Esophagus (tissue), 2 donors: ENCODE measurements at regions not wholly inside any gene's neighbourhood (a gene's known extent, or its start where the extent isn't known, plus 50 kb on each side); places are given as distances from the start of the nearest gene placed in this dataset.

Experiments used
- H3K27ac ChIP-seq, 2 donors: one replicate each; pipeline ENCODE4 v1.5.1; 2013; ENCODE audit warnings: low read depth in 2 of 2, mild to moderate bottlenecking in 2 of 2, inconsistent platforms in 1 of 2, low read length in 1 of 2, moderate library complexity in 1 of 2
- H3K27me3 ChIP-seq, 2 donors: one replicate each; pipeline ENCODE4 v1.6.1; 2013; ENCODE audit warnings: low read length in 2 of 2, control low read depth in 1 of 2, mild to moderate bottlenecking in 1 of 2; ENCODE audit not compliant: insufficient read depth in 2 of 2, control insufficient read depth in 1 of 2
- H3K36me3 ChIP-seq, 2 donors: one replicate each; pipeline ENCODE4 v1.6.1; 2013; ENCODE audit warnings: low read length in 1 of 2; ENCODE audit not compliant: control insufficient read depth in 2 of 2, insufficient read depth in 2 of 2
- H3K4me1 ChIP-seq, 2 donors: one replicate each; pipeline ENCODE4 v1.6.1; 2013; ENCODE audit warnings: low read length in 1 of 2; ENCODE audit not compliant: control insufficient read depth in 2 of 2, insufficient read depth in 2 of 2
- H3K4me3 ChIP-seq, 2 donors: one replicate each; pipeline ENCODE4 v1.5.1; 2013; ENCODE audit warnings: low read length in 2 of 2, mild to moderate bottlenecking in 2 of 2, low read depth in 1 of 2, moderate library complexity in 1 of 2
- H3K9me3 ChIP-seq, 2 donors: one replicate each; pipeline ENCODE4 v1.6.1; 2013; ENCODE audit warnings: mild to moderate bottlenecking in 2 of 2, low read depth in 1 of 2, low read length in 1 of 2, moderate library complexity in 1 of 2; ENCODE audit not compliant: control insufficient read depth in 2 of 2, insufficient read depth in 1 of 2
- WGBS, 2 donors: extraction: QIAGEN DNeasy Blood & Tissue Kit; methylation state at CpG; one replicate each; pipeline ENCODE4 v1.1.7; 2013; 5-methylcytosine and 5-hydroxymethylcytosine counted together
- donor health status: healthy with polysubstance abuse.
- donor health status: Bipolar disorder and iron deficiency.

GRCh38 chr6:92024881-92025280, 1394.5 kb downstream of the EPHA7 start:
- WGBS, 2 donors = 40 to 41% methylated on average over 2 of the region's 2 CpGs
- H3K27ac ChIP-seq = no peak overlapping the region
- H3K36me3 ChIP-seq = no peaks in the 10 kb centered on the region
- H3K27me3 ChIP-seq = no peaks in the 10 kb centered on the region
- H3K9me3 ChIP-seq = no peaks in the 10 kb centered on the region
- no peak overlapping the region for H3K4me3 ChIP-seq
- H3K4me1 ChIP-seq = no peaks in the 10 kb centered on the region

DNA sequence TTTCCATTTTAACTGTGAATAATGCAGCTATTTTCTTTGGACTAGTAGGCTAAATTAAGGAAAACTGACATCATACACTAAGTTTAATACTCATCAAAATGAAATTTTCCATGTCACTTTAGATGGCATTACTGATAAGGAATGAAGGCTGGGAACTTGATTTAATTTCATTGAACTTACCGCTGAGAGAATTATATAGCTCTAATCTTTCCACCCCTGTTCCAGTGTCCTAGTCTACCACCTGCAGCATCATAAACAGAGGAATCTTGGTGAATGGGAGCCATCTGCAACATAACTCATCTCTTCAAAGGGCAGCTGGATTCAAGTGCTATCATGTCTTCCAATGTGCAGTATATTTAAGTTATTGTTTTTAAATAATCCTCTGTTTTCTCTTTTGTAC, 1395.2 kb downstream of the EPHA7 start:
- Histone ChIP-seq H3K36me3 (no peaks in the 10 kb centered on the region), H3K4me3 (no peak overlapping the region), H3K4me1 (no peaks in the 10 kb centered on the region), H3K27me3 (no peaks in the 10 kb centered on the region), H3K9me3 (no peaks in the 10 kb centered on the region), H3K27ac (no peak overlapping the region)
- 56 to 78% methylated on average over 1 of the region's 1 CpG for WGBS, 2 donors

GRCh38 chr6:92023410-92023966, 1395.9 kb downstream of the EPHA7 start:
- WGBS, 2 donors = 72 to 81% methylated on average over 2 of the region's 2 CpGs

GRCh38 chr6:92011681-92012245, 1407.6 kb downstream of the EPHA7 start:
- H3K4me3 ChIP-seq = no peak overlapping the region
- WGBS, 2 donors = 97% methylated on average over 29 of the region's 29 CpGs

More at GRCh38 chr6:92023410-92023966, 1395.9 kb downstream of the EPHA7 start:
- no peak overlapping the region for H3K4me3 ChIP-seq
- H3K9me3 ChIP-seq = no peaks in the 10 kb centered on the region
- no peaks in the 10 kb centered on the region for H3K36me3 ChIP-seq
- no peaks in the 10 kb centered on the region for H3K4me1 ChIP-seq
- no peak overlapping the region for H3K27ac ChIP-seq
- no peaks in the 10 kb centered on the region for H3K27me3 ChIP-seq

DNA sequence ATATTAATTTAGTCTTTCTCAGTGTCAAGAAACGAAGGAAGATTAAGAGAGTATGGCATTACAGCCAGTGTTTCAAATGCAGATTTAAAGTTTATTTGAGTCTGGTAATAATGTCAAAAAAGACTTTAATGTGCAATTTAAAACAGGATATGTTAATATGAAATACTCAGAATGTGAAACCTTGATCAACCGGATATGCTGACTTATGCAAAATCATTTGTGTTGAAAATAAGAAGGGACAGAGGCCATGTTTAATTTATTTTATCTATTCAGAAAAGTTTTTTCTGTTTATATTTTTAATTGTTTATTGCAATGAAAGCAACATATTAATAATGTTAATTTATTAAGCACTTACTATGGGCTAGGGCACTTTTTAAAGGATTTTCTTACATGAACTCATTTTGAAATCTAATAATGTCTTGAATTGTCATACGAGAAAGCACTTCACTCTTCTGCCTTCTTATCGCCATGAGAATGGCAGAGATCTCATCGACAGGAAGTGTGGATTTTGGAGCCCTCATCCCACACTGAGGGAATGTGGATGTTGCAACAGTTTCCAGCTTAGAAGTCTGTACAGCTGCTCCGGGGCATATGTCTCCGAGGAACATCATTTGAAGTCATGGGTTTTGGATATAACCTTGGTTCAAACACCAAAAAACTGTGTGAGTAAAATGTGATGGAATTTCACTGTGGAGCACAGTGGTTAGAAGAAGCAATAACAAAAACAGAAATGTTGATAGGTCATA, 1410.4 kb downstream of the EPHA7 start:
- H3K9me3 ChIP-seq = peaks cover 8% of the 10 kb centered on the region in 2 donors
- no peaks in the 10 kb centered on the region for H3K36me3 ChIP-seq
- no peak overlapping the region for H3K27ac ChIP-seq
- H3K27me3 ChIP-seq = no peaks in the 10 kb centered on the region
- WGBS, 2 donors = 87 to 89% methylated on average over 7 of the region's 7 CpGs
- no peak overlapping the region for H3K4me3 ChIP-seq
- no peaks in the 10 kb centered on the region for H3K4me1 ChIP-seq

More at GRCh38 chr6:92011681-92012245, 1407.6 kb downstream of the EPHA7 start:
- no peaks in the 10 kb centered on the region for H3K4me1 ChIP-seq
- no peaks in the 10 kb centered on the region for H3K27me3 ChIP-seq
- H3K27ac ChIP-seq = no peak overlapping the region
- peaks cover 8% of the 10 kb centered on the region in 2 donors for H3K9me3 ChIP-seq
- H3K36me3 ChIP-seq = no peaks in the 10 kb centered on the region

DNA sequence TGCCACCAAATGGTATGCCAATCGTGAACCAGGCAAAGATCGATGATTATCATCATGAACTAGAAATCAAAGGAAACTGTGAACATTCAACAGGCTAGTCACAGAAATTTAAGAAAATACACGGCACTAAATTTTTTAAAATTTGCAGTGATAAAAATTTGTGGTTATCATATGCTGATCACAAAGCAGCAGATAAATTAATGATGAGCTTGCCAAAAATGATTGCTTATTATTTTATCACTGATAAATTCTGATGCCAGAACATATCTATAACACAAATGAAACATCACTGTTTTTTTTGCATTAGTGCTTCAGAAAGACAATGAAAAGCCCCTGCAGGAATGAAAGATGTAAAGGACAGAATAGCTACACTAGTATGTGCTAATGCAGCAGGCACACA, 1413.2 kb upstream of the MAP3K7 start:
- H3K36me3 ChIP-seq = no peaks in the 10 kb centered on the region
- H3K4me3 ChIP-seq = no peak overlapping the region
- 92% methylated on average over 3 of the region's 3 CpGs for WGBS, 2 donors
- no peaks in the 10 kb centered on the region for H3K4me1 ChIP-seq
- no peak overlapping the region for H3K27ac ChIP-seq
- H3K27me3 ChIP-seq = no peaks in the 10 kb centered on the region
- no peaks in the 10 kb centered on the region for H3K9me3 ChIP-seq

DNA sequence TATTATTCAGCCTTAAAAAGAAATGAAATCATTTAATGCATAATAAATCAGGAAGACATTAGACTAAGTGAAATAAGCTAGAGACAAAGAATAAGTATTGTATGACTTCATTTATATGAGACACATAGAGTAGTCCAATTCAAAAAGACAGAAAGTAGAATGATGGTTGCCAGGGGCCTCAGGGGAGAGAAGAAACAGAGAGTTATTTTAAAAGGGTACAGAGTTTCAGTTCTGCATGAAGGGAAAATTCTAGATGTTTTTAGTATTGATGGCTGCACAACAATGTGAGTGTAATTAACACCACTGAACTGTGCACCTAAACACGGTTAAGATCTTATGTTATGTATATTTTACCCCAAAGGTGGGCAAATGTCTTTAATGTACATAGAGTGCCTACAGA, 1407.9 kb upstream of the MAP3K7 start:
- Histone ChIP-seq H3K4me1 (no peaks in the 10 kb centered on the region), H3K9me3 (no peaks in the 10 kb centered on the region), H3K4me3 (no peak overlapping the region), H3K27me3 (no peaks in the 10 kb centered on the region), H3K27ac (no peak overlapping the region), H3K36me3 (no peaks in the 10 kb centered on the region)
- 81 to 88% methylated on average over 1 of the region's 1 CpG for WGBS, 2 donors

GRCh38 chr6:91982559-91982958, 1395.7 kb upstream of the MAP3K7 start:
- no peak overlapping the region for H3K4me3 ChIP-seq
- H3K27me3 ChIP-seq = no peaks in the 10 kb centered on the region
- H3K4me1 ChIP-seq = no peaks in the 10 kb centered on the region
- H3K9me3 ChIP-seq = no peaks in the 10 kb centered on the region
- no peak overlapping the region for H3K27ac ChIP-seq
- no peaks in the 10 kb centered on the region for H3K36me3 ChIP-seq

DNA sequence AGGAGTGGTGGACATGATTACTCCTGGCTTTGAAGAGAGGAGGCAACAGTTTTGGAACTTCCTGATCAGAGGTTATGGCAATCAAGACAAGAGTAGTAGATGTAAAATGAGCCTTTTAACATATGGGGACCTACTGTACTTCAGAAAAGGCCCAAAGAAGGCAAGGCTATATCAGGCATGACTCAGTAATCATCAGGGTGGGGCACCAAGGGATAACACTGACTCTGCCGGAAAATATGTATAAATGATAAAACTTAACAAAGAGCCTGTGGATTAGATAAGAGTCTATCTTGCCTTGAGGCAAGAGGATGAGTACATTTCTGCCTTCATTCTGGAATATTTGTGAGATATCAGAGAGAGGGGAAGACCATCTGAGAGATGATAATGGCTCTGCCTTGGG, 1389.9 kb upstream of the MAP3K7 start:
- Histone ChIP-seq H3K27me3 (no peaks in the 10 kb centered on the region), H3K4me1 (no peaks in the 10 kb centered on the region), H3K4me3 (no peak overlapping the region), H3K36me3 (no peaks in the 10 kb centered on the region), H3K27ac (no peak overlapping the region), H3K9me3 (no peaks in the 10 kb centered on the region)
- WGBS, 2 donors = 76 to 89% methylated on average over 1 of the region's 1 CpG

DNA sequence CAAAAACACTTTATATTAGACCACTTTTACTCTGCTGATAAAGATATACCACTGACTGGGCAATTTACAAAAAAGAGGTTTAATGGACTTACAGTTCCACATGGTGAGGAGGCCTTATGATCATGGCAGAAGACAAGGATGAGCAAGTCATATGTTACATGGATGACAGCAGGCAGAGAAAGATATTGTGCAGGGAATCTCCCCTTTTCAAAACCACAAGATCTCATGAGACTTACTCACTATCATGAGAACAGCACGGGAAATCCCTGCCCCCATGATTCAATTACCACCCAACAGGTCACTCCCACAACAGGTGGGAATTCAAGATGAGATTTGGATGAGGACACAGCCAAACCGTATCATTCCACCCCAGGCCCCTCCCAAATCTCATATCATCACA, 1383.8 kb upstream of the MAP3K7 start:
- peaks cover 0 to 3% of the 10 kb centered on the region in 2 donors for H3K9me3 ChIP-seq
- H3K27ac ChIP-seq = no peak overlapping the region
- no peaks in the 10 kb centered on the region for H3K27me3 ChIP-seq
- H3K36me3 ChIP-seq = no peaks in the 10 kb centered on the region
- H3K4me1 ChIP-seq = no peaks in the 10 kb centered on the region
- H3K4me3 ChIP-seq = no peak overlapping the region
- 59 to 64% methylated on average over 2 of the region's 2 CpGs for whole genome bisulfite sequencing, 2 donors
